ENCODE measurements at regions not wholly inside any gene's neighbourhood (a gene's known extent, or its start where the extent isn't known, plus 50 kb on each side); places are given as distances from the start of the nearest gene placed in this dataset.

DNA sequence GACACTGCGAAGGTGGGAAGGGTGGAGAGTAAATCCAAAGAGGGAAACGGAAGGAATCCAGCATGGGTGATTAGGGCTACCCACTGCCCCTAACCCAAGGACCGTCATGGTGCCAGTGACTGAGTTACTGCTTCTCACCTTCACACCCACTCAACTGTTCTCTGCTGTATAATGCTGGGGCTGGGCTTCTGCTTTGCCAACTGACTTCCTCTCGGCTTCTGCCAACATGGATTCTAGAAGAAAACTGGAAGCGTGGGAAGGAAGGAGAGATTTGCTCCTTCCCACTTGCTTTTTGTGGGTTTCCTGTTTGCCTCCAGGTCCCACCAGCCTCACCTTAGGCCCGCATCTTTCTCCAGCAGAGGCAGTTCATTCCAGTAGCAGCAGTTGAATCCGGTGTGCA lies 153.5 kb upstream of the RAI14 start:
- no peak for DNase-seq (ENCODE audit: low read depth, low spot score)

GRCh38 chr5:34503379-34504253 lies 152.5 kb upstream of the RAI14 start:
- DNase-seq (ENCODE audit: low read depth, low spot score) = no peak

GRCh38 chr5:34504967-34505366 lies 151.2 kb upstream of the RAI14 start:
- no peak for DNase-seq (ENCODE audit: low read depth, low spot score)

DNA sequence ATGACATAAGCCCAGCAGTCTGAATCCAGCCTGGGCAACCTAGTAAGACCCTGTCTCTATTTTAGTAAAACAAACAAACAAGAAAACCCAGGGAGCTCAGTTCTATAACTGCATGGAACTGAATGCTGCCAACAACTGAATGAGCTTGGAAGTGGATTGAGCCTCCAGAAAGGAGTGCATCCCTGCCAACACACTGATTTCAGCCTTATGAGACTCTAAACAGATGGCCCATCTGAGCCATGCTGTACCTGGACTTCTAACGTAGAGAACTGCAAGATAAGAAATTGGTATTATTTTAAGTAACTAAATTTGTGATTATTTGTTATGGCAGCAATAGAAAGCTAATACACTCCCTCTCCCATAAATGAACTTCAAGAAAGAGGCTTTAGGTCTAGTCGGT lies 150.4 kb upstream of the RAI14 start:
- DNase-seq (ENCODE audit: low read depth, low spot score) = no peak

DNA sequence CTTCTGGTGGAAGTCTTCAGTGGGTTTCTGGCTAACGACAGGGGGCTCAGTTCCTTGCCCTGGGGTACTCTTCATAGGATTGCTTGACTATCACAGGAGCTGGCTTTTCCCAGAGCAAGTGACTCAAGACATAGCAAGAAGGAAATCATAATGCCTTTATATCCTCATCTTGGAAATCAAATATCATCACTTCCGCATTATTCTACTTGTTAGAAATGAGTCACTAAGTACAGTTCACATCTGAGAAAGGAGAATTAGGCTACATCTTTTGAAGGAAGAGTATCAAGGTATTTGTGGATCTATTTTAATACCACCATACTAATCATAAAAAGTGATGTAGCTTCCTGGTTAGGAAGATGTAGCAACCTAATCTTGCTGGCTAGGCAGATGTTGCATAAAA lies 148.2 kb upstream of the RAI14 start:
- DNase-seq (ENCODE audit: low read depth, low spot score) = no peak

DNA sequence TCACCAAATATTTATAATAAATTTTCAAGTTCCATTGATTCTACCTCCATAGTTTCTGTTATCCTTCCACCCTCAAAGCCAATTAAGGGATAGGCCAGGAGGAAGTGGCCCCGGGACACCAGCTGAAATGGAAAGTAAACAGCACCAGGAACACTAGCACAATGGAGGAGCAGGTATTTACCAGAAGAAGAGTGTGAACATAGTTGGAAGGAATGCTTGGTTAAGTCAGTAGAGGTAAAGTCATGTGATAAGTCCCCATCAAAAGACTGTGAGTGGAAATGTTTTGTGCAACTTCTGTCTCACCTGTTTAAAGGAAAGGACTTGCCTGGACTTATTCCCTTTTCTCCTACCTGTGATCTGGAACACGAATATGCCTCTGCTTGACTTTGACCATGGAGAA lies 146.7 kb upstream of the RAI14 start:
- DNase-seq (ENCODE audit: low read depth, low spot score) = no peak

- DNase-seq (ENCODE audit: low read depth, low spot score) = no peak
These were observed 146.1 kb upstream of the RAI14 start for GRCh38 chr5:34510002-34510401.

DNA sequence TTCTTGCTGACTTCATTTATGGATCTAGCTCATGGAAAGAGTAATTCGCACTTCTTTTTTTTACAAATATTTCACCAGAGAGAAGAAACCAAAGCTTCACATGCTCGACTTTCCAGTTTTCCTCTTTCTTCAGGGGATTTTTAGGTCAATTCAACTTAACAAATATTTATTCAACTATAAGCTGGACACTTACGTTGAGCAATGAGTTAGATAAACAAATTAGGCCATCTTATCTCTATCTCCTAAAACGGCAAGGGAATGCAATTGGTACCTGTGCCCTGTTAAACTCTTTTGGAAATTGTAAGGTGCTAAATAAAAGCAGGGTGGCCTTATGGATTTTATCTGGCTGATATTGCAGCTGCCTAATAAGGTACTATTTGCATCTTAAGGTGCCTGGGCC lies 145.1 kb upstream of the RAI14 start:
- no peak for DNase-seq (ENCODE audit: low read depth, low spot score)

DNA sequence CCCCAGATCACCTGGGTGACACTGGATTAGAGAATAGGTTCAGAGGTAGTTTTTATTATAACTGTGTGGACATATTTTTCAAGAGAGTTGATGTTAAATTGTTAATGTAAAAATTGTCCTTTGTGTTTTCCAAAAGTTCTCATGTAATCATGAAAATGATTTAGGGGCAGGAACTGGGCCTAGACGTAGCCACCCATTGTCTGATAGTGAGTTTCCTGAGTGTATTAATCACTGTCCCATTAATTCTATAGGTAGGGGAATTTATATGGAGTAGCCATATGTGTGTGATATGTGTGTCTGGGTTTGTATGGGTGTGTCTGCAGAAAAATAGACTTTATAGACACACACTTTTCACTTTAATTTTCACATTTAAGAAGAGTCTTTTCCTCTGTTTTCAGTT lies 144.6 kb upstream of the RAI14 start:
- no peak for DNase-seq (ENCODE audit: low read depth, low spot score)

GRCh38 chr5:34511915-34512314 lies 144.2 kb upstream of the RAI14 start:
- no peak for DNase-seq (ENCODE audit: low read depth, low spot score)

DNA sequence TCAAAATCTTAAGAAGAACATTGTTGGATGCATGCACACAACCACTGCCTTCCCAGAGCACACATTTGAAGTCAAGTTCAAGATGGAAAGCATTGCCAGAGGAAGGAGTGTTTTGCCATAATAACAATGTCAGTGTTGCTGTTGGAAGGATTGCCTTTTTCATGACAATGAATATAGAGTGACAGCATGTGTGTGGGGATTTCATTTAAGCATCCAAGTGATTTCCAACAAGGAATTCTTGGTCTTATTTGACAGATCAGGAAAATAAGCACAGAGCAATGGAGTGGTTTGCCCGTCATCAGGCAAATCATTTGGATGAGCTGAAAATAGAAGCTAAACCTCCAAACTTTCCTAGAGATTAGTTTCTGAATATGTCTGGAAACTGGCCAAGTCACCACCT lies 140.0 kb upstream of the RAI14 start:
- no peak for DNase-seq (ENCODE audit: low read depth, low spot score)

- DNase-seq (ENCODE audit: low read depth, low spot score) = no peak
These were observed 139.4 kb upstream of the RAI14 start for GRCh38 chr5:34516686-34517085.

DNA sequence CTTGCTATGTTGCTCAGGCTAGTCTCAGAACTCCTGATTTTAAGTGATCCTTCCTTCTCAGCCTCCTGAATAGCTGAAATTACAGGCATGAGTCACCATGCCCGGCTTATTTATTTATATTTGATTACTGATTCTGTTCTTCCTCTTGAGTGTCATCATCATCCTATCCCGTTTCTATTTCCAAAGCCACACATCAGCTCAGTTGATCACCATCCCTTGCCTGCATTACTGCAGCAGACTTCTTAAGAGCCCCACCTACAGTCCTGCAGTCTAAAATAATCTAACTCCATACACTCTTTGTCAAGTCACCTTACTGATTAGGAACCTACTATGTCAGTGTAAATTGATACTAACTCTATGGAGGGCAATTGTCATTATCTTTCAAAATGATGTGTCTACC lies 138.9 kb upstream of the RAI14 start:
- DNase-seq (ENCODE audit: low read depth, low spot score) = no peak

GRCh38 chr5:34519489-34520220 lies 136.5 kb upstream of the RAI14 start:
- no peak for DNase-seq (ENCODE audit: low read depth, low spot score)

DNA sequence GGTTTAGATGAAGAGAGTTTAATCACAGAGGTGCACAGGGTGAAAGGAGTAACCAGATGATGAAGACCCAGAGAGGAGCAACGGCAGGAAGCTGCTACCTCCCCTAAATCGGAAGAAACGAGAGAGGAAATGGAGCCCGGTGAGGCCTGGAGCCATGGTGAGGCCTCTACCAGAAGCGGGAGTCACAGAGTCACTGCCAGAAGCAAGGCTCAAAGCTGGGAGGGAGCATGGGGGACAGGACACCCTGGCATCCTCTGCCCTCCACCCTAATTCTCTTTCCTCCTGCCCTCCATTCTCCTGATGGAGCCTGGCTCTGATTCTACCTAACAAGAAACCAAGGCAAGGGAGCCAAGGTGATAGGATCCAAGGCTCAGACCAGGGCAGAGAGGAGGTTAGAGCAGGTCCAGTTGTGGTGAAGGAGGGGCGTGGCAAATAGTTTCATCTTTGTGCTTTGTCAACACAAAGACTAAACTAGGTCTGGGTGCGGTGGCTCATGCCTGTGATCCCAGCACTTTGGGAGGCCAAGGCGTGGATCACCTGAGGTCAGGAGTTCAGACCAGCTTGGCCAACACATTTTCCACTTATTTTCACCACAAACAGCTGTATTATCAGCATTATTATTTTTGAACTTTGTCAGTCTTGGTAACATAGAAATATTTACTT lies 134.4 kb upstream of the RAI14 start:
- DNase-seq (ENCODE audit: low read depth, low spot score) = no peak

- peak; percentile 6 for DNase-seq (ENCODE audit: low read depth, low spot score)
These were observed 133.3 kb upstream of the RAI14 start for GRCh38 chr5:34522599-34523386.

- no peak for DNase-seq (ENCODE audit: low read depth, low spot score)
These were observed 132.8 kb upstream of the RAI14 start for GRCh38 chr5:34523387-34523726.

- DNase-seq (ENCODE audit: low read depth, low spot score) = no peak
These were observed 132.0 kb upstream of the RAI14 start for GRCh38 chr5:34524123-34524522.

DNA sequence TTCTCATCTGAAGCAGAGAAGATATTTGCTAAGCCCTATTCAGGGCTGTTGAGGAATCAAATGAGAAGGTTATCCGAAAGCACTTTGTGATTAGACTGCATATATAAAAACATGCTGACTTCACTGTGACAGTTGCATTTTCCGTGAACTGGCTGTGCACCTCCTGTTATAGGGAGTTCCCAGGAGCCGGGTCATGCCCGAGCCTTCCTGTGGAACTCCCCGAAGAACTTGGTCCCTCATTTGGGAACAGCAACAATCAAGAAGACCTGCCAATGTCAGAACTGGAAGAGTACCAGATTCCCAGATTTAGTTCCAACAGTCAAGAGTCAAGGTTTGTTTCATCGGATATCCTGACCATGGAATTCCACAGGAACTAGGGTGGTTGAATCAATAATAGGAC lies 130.4 kb upstream of the RAI14 start:
- DNase-seq (ENCODE audit: low read depth, low spot score) = no peak

DNA sequence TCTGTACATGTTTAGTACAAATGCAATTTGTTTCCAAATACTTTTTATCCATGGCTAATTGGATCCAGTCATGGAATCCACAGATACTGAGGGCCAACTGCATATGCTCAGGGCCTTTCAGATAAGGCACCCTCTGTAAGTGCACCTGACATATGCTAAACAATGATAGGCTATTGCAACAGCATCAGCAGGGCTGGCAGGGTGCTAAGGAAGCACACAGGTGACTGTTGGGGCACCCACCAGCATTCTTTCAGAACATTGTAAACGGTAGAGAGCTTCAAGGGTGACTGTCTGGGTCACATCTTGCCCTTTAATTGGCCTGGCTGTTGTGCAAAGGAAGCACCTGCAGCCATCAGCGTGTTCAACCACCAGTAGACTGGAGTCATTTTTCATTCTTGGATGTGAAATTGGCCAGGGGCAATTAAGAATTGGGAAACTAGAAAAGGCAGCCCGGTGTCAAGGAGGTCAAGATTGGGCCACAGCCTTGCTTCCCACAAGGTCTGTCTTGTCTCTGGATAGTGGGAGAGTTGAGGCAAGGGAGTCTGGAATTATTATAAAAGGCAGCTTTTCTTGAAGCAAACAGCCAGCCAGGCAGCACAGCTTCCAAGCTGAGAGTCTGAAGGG lies 129.3 kb upstream of the RAI14 start:
- DNase-seq (ENCODE audit: low read depth, low spot score) = no peak

GRCh38 chr5:34529581-34530331 lies 126.4 kb upstream of the RAI14 start:
- DNase-seq (ENCODE audit: low read depth, low spot score) = no peak

Measured in activated CD4-positive, CD25-positive, alpha-beta regulatory T cell treated with anti-CD3 and anti-CD28 coated beads, Interleukin-2, amount 50 U/mL, for 16 hours (primary cell).